ENCODE measurements at regions not wholly inside any gene's neighbourhood (a gene's known extent, or its start where the extent isn't known, plus 50 kb on each side); places are given as distances from the start of the nearest gene placed in this dataset.

DNA sequence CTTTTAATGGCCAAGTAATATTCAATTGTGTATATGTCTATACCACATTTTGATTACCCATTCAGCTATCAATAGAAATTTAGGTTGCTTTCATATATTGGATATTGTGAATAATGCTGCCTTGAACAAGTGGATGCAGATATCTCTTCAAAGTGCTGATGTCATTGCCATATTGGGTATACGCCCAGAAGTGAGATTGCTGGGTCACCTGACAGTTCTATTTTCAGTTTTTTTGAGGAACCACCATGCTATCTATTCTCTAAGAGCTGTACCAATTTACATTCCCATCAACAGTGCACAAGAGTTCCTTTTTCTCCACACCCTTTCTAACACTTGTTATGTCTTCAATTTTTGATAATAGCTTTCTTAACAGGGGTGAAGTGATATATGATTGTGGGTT lies 306.9 kb downstream of the ZNF516 start:
- no peak overlapping the region for H3K4me2 ChIP-seq (replicated peaks; ENCODE audit: extremely low read depth, low read length, poor library complexity, severe bottlenecking)
- H4K20me1 ChIP-seq (ENCODE audit: insufficient read depth, low read length): no peaks in the 10 kb centered on the region
- H3K36me3 ChIP-seq (replicated peaks in 1 of 2; ENCODE audit: control insufficient read depth in 1 of 2, insufficient read depth in 2 of 2, low read length in 2 of 2): no peaks in the 10 kb centered on the region
- H3K9me3 ChIP-seq (replicated peaks in 1 of 2; ENCODE audit: control insufficient read depth in 1 of 2, insufficient read depth in 1 of 2, low read length in 2 of 2): peaks cover 0 to 9% of the 10 kb centered on the region in 2 donors
- no peak overlapping the region for H3K9ac ChIP-seq (ENCODE audit: insufficient read depth, low read length, poor library complexity, severe bottlenecking)
- DNase-seq: no peak
- Mint-ChIP-seq H3K27me3 (ENCODE audit: low read depth in 3 of 3) (peaks cover 2 to 3% (median 3%) of the 10 kb centered on the region in 3 donors), H3K4me3 (no peak overlapping the region), H3K9me3 (peaks cover 0 to 10% (median 7%) of the 10 kb centered on the region in 7 donors), H3K27ac (no peak overlapping the region), H3K4me1 (no peaks in the 10 kb centered on the region), H3K36me3 (no peaks in the 10 kb centered on the region)
- TF ChIP-seq CTCF (IDR thresholded peaks at IDR 0.05): no peak
- H3K27ac ChIP-seq (ENCODE audit: low read depth in 1 of 2, low read length in 2 of 2): no peak overlapping the region
- no peak overlapping the region for H3K4me3 ChIP-seq (replicated peaks in 1 of 3; ENCODE audit: low read depth in 2 of 3, low read length in 3 of 3)
- 20% methylated on average over 1 of the region's 1 CpG for WGBS (ENCODE audit: insufficient coverage)
- no peaks in the 10 kb centered on the region for H3K27me3 ChIP-seq (ENCODE audit: control insufficient read depth in 2 of 2, insufficient read depth in 2 of 2, low read length in 2 of 2)
- no peak overlapping the region for H2AFZ ChIP-seq (ENCODE audit: insufficient read depth, low read depth, low read length, poor library complexity, severe bottlenecking)
- H3K79me2 ChIP-seq (ENCODE audit: insufficient read depth, low read length): no peaks in the 10 kb centered on the region
- H3K4me1 ChIP-seq (ENCODE audit: control insufficient read depth in 1 of 2, insufficient read depth in 2 of 2, low read length in 2 of 2): no peaks in the 10 kb centered on the region
- intact Hi-C loops (cut with micrococcal nuclease): no loop called here

- no peak for TF ChIP-seq CTCF (IDR thresholded peaks at IDR 0.05)
- Histone ChIP-seq H2AFZ (ENCODE audit: insufficient read depth, low read depth, low read length, poor library complexity, severe bottlenecking) (no peak overlapping the region), H3K27ac (ENCODE audit: low read depth in 1 of 2, low read length in 2 of 2) (no peak overlapping the region), H4K20me1 (ENCODE audit: insufficient read depth, low read length) (no peaks in the 10 kb centered on the region), H3K79me2 (ENCODE audit: insufficient read depth, low read length) (no peaks in the 10 kb centered on the region), H3K9ac (ENCODE audit: insufficient read depth, low read length, poor library complexity, severe bottlenecking) (no peak overlapping the region), H3K27me3 (ENCODE audit: control insufficient read depth in 2 of 2, insufficient read depth in 2 of 2, low read length in 2 of 2) (no peaks in the 10 kb centered on the region), H3K4me1 (ENCODE audit: control insufficient read depth in 1 of 2, insufficient read depth in 2 of 2, low read length in 2 of 2) (no peaks in the 10 kb centered on the region), H3K4me3 (replicated peaks in 1 of 3; ENCODE audit: low read depth in 2 of 3, low read length in 3 of 3) (no peak overlapping the region), H3K4me2 (replicated peaks; ENCODE audit: extremely low read depth, low read length, poor library complexity, severe bottlenecking) (no peak overlapping the region), H3K9me3 (replicated peaks in 1 of 2; ENCODE audit: control insufficient read depth in 1 of 2, insufficient read depth in 1 of 2, low read length in 2 of 2) (no peaks in the 10 kb centered on the region), H3K36me3 (replicated peaks in 1 of 2; ENCODE audit: control insufficient read depth in 1 of 2, insufficient read depth in 2 of 2, low read length in 2 of 2) (no peaks in the 10 kb centered on the region)
- H3K36me3 Mint-ChIP-seq: no peaks in the 10 kb centered on the region
- no peak overlapping the region for H3K4me3 Mint-ChIP-seq
- peaks cover 0 to 1% (median 0%) of the 10 kb centered on the region in 7 donors for H3K9me3 Mint-ChIP-seq
- intact Hi-C loops (cut with micrococcal nuclease): no loop called here
- no CpG with 5 or more reads among the region's 2 CpGs for WGBS (ENCODE audit: insufficient coverage)
- H3K27me3 Mint-ChIP-seq (ENCODE audit: low read depth in 3 of 3): peaks cover 4 to 7% (median 7%) of the 10 kb centered on the region in 3 donors
- H3K4me1 Mint-ChIP-seq: no peaks in the 10 kb centered on the region
- DNase-seq: no peak
- no peak overlapping the region for H3K27ac Mint-ChIP-seq
Measured at GRCh38 chr18:76179257-76179656, 315.8 kb downstream of the ZNF516 start.
